ENCODE measurements at regions not wholly inside any gene's neighbourhood (a gene's known extent, or its start where the extent isn't known, plus 50 kb on each side); places are given as distances from the start of the nearest gene placed in this dataset.

DNA sequence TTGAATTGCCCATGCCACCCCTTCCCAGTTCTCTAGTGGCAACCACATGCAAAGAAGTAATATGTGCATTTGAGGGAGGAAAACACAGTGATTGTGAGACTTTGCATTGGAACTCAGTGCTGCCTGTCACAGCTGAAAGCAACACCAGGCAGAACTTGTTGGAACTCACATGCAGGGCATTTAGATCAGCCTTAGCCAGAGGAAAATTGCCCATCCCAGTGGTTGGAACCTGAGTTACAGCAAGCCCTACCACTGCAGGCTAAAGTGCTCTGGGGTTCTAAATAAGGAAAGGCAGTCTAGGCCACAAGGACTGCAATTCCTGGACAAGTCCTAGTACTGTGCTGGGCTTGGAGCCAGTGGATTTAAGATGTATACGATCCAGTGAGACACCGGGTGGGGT, 245.3 kb upstream of the UFL1 start:
- H3K4me1 Mint-ChIP-seq = no peaks in the 10 kb centered on the region
- H3K4me3 Mint-ChIP-seq = no peak overlapping the region
- H3K27me3 Mint-ChIP-seq = no peaks in the 10 kb centered on the region
- H3K27ac Mint-ChIP-seq = no peak overlapping the region
- DNase-seq = no peak
- H3K9me3 Mint-ChIP-seq = peaks cover 2 to 4% of the 10 kb centered on the region in 2 donors
- no peak for ATAC-seq (replicated peaks)
- H3K36me3 Mint-ChIP-seq = no peaks in the 10 kb centered on the region

GRCh38 chr6:96276856-96277255, 244.8 kb upstream of the UFL1 start:
- no peak overlapping the region for H3K4me3 Mint-ChIP-seq
- no peak for ATAC-seq (replicated peaks)
- no peak overlapping the region for H3K27ac Mint-ChIP-seq
- DNase-seq = no peak
- H3K9me3 Mint-ChIP-seq = peaks cover 2 to 4% of the 10 kb centered on the region in 2 donors
- no peaks in the 10 kb centered on the region for H3K4me1 Mint-ChIP-seq
- H3K27me3 Mint-ChIP-seq = no peaks in the 10 kb centered on the region
- no peaks in the 10 kb centered on the region for H3K36me3 Mint-ChIP-seq

DNA sequence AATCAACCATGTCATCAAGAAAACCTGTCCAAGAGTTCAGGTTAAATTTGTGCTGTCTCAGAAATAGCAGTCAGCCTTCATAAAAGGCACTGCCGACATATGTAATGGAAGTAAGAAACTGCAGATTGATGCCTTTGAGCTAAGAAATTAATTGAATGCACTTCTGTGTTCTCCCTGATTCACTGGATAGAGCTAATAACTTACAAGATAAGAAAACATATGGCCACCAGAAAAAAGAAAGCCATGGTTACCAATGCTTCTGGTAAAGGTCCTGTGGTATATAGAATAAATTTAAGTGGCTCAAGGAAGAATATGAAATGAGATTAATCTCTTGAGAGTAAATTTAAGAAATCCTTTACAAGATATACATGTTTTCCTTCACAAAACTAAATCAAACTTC, 242.5 kb upstream of the UFL1 start:
- H3K36me3 Mint-ChIP-seq = no peaks in the 10 kb centered on the region
- ATAC-seq (replicated peaks) (no peak), DNase-seq (no peak)
- no peaks in the 10 kb centered on the region for H3K27me3 Mint-ChIP-seq
- H3K9me3 Mint-ChIP-seq = no peaks in the 10 kb centered on the region
- no peaks in the 10 kb centered on the region for H3K4me1 Mint-ChIP-seq
- H3K27ac Mint-ChIP-seq = no peak overlapping the region
- H3K4me3 Mint-ChIP-seq = no peak overlapping the region

DNA sequence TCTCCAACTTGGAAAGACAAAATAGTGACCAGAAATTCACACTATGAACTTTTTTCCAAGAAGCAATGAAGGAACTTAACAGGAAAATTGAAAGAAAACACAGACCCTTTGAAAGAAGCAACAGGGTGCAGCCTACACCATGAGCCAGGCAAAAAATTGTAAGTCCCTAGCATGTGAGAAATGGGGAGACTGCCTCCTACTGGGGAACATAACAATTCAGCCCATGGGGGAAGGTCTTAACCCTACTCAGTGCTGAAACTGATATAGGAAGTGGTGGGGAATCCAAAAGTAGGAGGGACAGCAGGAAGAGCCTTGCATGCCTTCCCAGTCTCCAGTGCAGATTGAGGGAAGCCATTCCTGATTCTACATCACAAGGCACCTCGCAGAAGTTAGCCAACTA, 235.1 kb upstream of the UFL1 start:
- Mint-ChIP-seq H3K4me3 (no peak overlapping the region), H3K4me1 (no peaks in the 10 kb centered on the region), H3K9me3 (no peaks in the 10 kb centered on the region), H3K27ac (no peak overlapping the region), H3K36me3 (no peaks in the 10 kb centered on the region), H3K27me3 (no peaks in the 10 kb centered on the region)
- DNase-seq = no peak
- no peak for ATAC-seq (replicated peaks)

DNA sequence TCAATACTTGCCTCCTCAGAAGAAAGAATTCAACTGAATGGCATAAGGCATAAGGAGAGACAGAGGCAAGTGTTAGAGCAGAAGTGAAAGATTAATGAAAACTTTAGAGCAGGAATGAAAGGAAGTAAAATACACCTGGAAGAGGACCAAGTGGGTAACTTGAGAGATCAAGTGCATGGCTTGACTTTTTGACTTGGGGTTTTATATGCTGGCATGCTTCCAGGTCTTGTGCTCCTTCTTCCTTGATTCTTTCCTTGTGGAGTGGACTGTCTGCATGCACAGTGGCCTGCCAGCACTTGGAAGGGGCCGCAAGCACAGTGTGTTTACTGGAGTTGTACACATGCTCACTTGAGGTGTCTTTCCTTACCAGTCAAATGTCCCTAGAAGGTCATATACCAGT, 222.1 kb upstream of the UFL1 start:
- H3K27ac Mint-ChIP-seq = no peak overlapping the region
- H3K9me3 Mint-ChIP-seq = no peaks in the 10 kb centered on the region
- no peaks in the 10 kb centered on the region for H3K36me3 Mint-ChIP-seq
- DNase-seq (no peak), ATAC-seq (replicated peaks) (no peak)
- H3K27me3 Mint-ChIP-seq = no peaks in the 10 kb centered on the region
- H3K4me3 Mint-ChIP-seq = no peak overlapping the region
- no peaks in the 10 kb centered on the region for H3K4me1 Mint-ChIP-seq

DNA sequence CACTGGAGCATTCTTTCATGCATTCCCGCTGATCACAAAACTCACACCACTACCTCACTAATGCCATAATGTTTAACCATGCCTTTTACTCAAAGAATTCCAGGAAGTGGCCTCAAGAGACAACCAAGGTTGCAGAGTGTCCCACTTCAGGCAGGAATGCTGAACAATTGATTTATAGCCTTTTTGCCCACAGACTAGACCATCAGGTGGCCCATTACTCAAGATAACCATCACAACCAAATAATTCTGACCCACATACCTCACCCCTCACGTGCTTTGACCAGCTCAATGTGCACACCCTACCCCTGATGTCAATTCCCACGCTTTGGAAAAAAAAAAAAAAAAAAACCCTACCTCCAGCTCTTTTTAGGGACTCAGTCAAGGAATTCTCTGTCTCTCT, 220.6 kb upstream of the UFL1 start:
- Mint-ChIP-seq H3K27me3 (no peaks in the 10 kb centered on the region), H3K9me3 (no peaks in the 10 kb centered on the region)

DNA sequence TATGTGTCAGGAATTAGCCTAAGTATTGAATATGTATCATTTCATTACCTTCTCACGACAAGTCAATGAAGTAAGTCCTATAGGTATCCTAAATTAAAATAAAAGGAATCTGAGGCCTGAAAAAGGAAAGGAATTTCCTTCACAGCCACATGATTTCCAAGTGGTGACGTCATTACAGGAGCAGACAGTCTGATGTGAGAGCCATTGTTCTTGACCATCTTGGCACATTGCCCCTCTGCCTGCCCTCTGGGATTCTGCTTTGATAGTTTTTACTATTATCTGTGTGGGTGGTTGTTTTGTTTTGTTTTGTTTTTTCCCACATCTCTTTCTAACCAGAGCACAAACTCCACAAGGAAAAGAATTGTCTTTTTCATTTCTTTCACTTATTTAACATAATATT, 219.8 kb upstream of the UFL1 start:
- Mint-ChIP-seq H3K9me3 (no peaks in the 10 kb centered on the region), H3K4me1 (no peaks in the 10 kb centered on the region), H3K27ac (no peak overlapping the region), H3K36me3 (no peaks in the 10 kb centered on the region), H3K4me3 (no peak overlapping the region), H3K27me3 (no peaks in the 10 kb centered on the region)
- ATAC-seq (replicated peaks) (no peak), DNase-seq (no peak)

More for the DNA sequence above, 220.6 kb upstream of the UFL1 start:
- no peaks in the 10 kb centered on the region for H3K4me1 Mint-ChIP-seq
- no peaks in the 10 kb centered on the region for H3K36me3 Mint-ChIP-seq
- no peak overlapping the region for H3K4me3 Mint-ChIP-seq
- H3K27ac Mint-ChIP-seq = no peak overlapping the region
- DNase-seq (no peak), ATAC-seq (replicated peaks) (no peak)

DNA sequence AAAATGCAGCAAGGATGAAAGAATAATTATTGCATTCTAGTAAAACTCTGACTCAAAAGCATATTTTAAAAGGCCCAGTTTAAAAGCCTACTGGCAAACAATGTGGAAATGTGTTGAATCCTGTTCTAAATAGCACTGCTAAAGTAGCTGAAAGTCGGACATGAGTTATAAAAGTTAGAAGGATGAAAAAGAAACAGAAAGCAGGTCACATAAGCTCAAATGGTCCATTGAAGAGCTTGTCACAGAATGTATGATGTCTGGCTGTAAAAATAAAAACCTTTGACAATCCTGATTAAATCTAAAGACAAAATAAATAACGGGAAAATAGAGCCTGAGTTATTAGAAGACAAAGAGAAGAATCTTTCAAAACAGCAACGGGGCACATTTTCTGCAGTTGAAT, 218.6 kb upstream of the UFL1 start:
- H3K27ac Mint-ChIP-seq = no peak overlapping the region
- H3K27me3 Mint-ChIP-seq = no peaks in the 10 kb centered on the region
- DNase-seq = no peak
- H3K9me3 Mint-ChIP-seq = peaks cover 0 to 1% of the 10 kb centered on the region in 2 donors
- no peak overlapping the region for H3K4me3 Mint-ChIP-seq
- no peaks in the 10 kb centered on the region for H3K36me3 Mint-ChIP-seq
- ATAC-seq (replicated peaks) = no peak
- H3K4me1 Mint-ChIP-seq = no peaks in the 10 kb centered on the region

DNA sequence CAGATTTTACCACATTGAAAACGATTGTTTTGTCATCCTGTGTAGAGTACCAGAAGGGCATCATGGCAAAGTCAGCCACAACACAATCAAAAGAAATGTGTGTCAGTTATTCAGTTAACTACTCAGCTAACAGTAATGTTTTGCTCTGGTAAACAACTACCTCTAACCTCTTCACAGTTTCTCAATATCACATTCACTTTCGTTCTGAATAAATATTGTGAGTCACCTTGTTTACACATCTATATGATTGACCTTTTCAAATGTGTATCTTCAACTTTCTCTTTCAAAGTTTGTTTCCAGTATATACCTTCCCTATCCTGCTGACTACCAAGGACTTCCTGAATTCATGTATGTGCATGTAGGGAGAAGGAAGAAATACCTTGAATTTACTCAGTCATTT, 216.6 kb upstream of the UFL1 start:
- Mint-ChIP-seq H3K4me1 (no peaks in the 10 kb centered on the region), H3K4me3 (no peak overlapping the region), H3K9me3 (peaks cover 0 to 1% of the 10 kb centered on the region in 2 donors), H3K27ac (no peak overlapping the region), H3K27me3 (no peaks in the 10 kb centered on the region), H3K36me3 (no peaks in the 10 kb centered on the region)
- DNase-seq (no peak), ATAC-seq (replicated peaks) (peak in 1 of 2 donors; percentile 14)

GRCh38 chr6:96330884-96331283, 190.7 kb upstream of the UFL1 start:
- Mint-ChIP-seq H3K4me1 (no peaks in the 10 kb centered on the region), H3K27ac (no peak overlapping the region), H3K4me3 (no peak overlapping the region), H3K27me3 (no peaks in the 10 kb centered on the region), H3K36me3 (no peaks in the 10 kb centered on the region), H3K9me3 (peaks cover 5 to 7% of the 10 kb centered on the region in 2 donors)
- ATAC-seq (replicated peaks) = no peak
- no peak for DNase-seq

- Mint-ChIP-seq H3K27ac (no peak overlapping the region), H3K36me3 (no peaks in the 10 kb centered on the region), H3K9me3 (peaks cover 11 to 13% of the 10 kb centered on the region in 2 donors), H3K4me1 (no peaks in the 10 kb centered on the region), H3K4me3 (no peak overlapping the region), H3K27me3 (no peaks in the 10 kb centered on the region)
- ATAC-seq (replicated peaks) = no peak
- no peak for DNase-seq
Measured at GRCh38 chr6:96340164-96340563, 181.4 kb upstream of the UFL1 start.

- DNase-seq = no peak
- no peaks in the 10 kb centered on the region for H3K27me3 Mint-ChIP-seq
- no peak overlapping the region for H3K4me3 Mint-ChIP-seq
- no peak for ATAC-seq (replicated peaks)
- no peak overlapping the region for H3K27ac Mint-ChIP-seq
- H3K4me1 Mint-ChIP-seq = no peaks in the 10 kb centered on the region
- H3K9me3 Mint-ChIP-seq = peaks cover 5 to 12% of the 10 kb centered on the region in 2 donors
- H3K36me3 Mint-ChIP-seq = no peaks in the 10 kb centered on the region
Measured at GRCh38 chr6:96345501-96345900, 176.1 kb upstream of the UFL1 start.

GRCh38 chr6:96381246-96381645, 140.4 kb upstream of the UFL1 start:
- H3K9me3 Mint-ChIP-seq = peaks cover 4 to 6% of the 10 kb centered on the region in 2 donors
- H3K27me3 Mint-ChIP-seq = no peaks in the 10 kb centered on the region
- no peak overlapping the region for H3K27ac Mint-ChIP-seq
- no peaks in the 10 kb centered on the region for H3K36me3 Mint-ChIP-seq
- ATAC-seq (replicated peaks) (no peak), DNase-seq (no peak)
- no peaks in the 10 kb centered on the region for H3K4me1 Mint-ChIP-seq
- no peak overlapping the region for H3K4me3 Mint-ChIP-seq

GRCh38 chr6:96391776-96392360, 129.7 kb upstream of the UFL1 start:
- DNase-seq (no peak), ATAC-seq (replicated peaks) (no peak)
- no peaks in the 10 kb centered on the region for H3K4me1 Mint-ChIP-seq
- no peak overlapping the region for H3K4me3 Mint-ChIP-seq
- H3K27me3 Mint-ChIP-seq = no peaks in the 10 kb centered on the region
- no peak overlapping the region for H3K27ac Mint-ChIP-seq
- H3K36me3 Mint-ChIP-seq = no peaks in the 10 kb centered on the region
- H3K9me3 Mint-ChIP-seq = no peaks in the 10 kb centered on the region

DNA sequence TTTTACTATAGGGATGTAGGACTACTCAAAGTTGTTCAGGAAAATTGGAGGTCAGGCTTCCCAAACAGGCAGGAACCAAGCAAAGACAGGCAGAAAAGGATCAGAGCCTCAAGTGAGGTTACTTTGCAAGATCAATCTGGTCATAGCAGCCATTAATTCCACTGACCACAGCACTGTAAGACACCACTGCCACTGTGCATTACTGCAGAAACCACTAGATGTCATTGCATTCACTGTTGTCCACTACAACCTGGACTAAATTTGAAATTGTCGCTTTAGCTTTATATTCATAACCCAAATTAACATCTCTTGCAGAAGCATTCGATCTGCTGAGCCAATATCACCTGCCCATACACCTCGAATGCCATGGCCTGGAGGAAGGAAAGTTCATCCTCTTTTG, 126.9 kb upstream of the UFL1 start:
- peaks cover 0 to 4% of the 10 kb centered on the region in 2 donors for H3K9me3 Mint-ChIP-seq
- H3K4me3 Mint-ChIP-seq = no peak overlapping the region
- DNase-seq (no peak), ATAC-seq (replicated peaks) (no peak)
- no peaks in the 10 kb centered on the region for H3K4me1 Mint-ChIP-seq
- H3K27me3 Mint-ChIP-seq = no peaks in the 10 kb centered on the region
- H3K27ac Mint-ChIP-seq = no peak overlapping the region
- H3K36me3 Mint-ChIP-seq = no peaks in the 10 kb centered on the region

DNA sequence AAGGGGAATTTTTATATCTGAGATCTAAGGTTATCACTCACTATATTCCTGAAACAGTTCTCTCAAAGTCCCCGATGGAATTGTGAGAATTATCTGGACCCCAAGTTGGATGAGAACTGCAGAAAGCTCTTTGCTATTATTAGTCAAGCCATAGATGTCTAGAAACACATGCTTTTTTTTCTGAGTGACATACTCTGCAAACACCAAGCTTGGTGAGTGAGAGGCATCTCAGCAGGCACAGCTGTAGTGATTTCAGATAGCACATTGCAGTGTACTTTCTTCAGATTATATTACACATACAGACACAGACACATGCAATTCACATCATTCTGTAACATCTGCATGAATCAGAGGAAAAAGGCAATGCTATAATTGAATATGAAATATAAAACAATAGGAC, 111.1 kb upstream of the UFL1 start:
- Mint-ChIP-seq H3K9me3 (peaks cover 0 to 3% of the 10 kb centered on the region in 2 donors), H3K36me3 (no peaks in the 10 kb centered on the region), H3K4me3 (no peak overlapping the region)

More for the DNA sequence above, 111.1 kb upstream of the UFL1 start:
- no peaks in the 10 kb centered on the region for H3K4me1 Mint-ChIP-seq
- no peak overlapping the region for H3K27ac Mint-ChIP-seq
- ATAC-seq (replicated peaks) (no peak), DNase-seq (no peak)
- H3K27me3 Mint-ChIP-seq = no peaks in the 10 kb centered on the region
